GM21515 (cell line): ENCODE measurements at regions not wholly inside any gene's neighbourhood (a gene's known extent, or its start where the extent isn't known, plus 50 kb on each side); places are given as distances from the start of the nearest gene placed in this dataset.

Source experiments
- ATAC-seq: cut with Tn5 transposase; IDR thresholded peaks from one replicate; pipeline ENCODE4 v1.9.1; 2021; ENCODE audit not compliant: unreplicated experiment

DNA sequence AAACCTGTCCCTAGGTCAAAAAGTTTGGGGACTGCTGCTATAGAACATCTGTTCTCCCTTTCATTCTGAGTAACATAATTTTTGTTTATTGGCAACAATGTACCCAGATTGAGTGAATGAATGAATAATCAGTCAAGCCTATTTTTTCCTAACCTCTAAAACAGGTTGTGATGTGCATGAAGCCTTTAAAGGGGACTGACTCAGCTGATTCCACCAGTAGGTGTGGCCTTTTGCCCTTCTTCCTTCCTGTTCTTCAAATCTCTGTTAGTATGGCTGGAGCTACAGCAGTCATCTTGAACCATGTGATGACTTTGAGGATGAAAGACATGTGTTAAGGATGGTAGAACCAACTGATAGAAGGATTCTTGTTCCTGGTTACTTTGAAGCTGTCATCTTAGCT, 476.1 kb downstream of the NUF2 start:
- no peak for ATAC-seq

DNA sequence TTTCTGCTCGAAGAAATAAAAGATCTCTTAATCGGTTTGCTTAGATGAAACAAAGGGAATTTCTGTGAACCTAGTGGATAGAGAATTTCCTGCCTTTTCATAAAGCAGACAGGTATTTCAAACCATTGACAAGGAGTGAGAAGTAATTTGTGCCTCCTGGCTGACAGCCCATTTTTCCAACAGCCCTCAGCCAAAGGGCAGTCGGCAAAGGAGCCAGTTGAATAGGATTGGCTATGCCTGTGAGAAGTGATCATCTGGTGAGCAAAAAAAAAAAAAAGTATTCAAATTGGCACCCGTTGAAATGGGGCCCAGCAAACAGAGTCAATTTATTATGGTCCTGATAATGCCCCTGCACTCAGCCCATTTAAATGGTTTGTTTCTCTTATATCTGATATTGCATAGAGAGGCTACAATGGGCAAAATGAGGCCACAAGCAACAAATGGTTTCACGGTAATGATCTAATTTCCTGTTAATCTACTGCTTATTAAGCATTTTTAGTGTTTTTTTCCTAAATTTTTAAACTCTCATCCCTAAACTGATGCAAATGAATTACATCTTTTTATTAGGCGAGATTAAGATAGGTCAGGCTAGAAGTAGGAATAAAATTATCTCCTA, 477.5 kb downstream of the NUF2 start:
- ATAC-seq = no peak

DNA sequence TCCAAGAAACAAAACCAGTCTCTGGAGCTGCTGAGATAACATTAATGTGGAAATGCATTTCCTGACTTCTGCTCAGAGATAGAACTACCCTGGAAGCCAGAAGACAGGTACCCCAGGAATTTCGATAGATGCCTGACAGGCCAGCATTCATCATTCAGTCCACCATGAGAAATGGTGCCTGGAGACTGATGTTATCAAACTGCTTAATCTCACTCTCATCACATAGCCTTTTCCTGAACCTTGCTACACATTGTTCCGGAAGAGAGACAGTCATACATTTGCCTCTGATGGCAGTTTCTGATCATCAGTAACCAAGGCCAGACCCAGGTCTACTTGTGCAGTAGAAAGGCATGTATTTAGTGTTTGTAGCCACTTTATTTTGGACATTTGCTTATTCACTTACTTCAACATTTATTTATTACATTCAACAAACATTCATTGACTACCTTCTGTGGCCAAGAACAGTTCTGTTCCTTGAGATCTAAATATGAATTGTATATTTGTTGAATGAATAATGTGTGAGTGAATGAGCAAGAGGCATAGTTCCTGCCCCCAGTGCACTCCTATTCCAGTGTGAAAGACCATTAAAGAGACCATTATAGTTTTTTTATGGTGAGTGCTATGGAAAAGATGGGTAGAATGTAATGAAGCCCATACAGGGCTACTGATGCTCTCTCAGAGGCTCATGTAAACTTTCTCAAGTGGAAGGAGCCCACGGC, 485.7 kb downstream of the NUF2 start:
- no peak for ATAC-seq

DNA sequence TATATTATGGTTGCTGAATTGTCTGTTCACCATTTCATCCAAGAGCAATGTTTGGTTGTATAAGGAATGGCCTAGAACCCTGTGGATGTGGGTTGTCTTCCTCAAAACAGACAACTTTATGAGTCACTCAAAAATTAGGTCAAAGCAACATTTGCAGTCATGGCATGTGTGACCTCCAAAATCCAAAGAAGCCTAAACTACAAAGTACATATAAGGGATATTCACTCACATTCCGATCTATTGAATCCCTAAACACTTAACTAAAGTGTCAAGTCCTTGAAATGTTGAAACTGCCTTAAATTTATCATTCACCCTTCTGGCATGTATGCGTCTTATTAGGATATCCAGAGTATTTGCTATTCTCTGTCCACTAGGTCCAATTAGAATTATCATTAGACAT, 491.5 kb downstream of the NUF2 start:
- ATAC-seq = no peak

DNA sequence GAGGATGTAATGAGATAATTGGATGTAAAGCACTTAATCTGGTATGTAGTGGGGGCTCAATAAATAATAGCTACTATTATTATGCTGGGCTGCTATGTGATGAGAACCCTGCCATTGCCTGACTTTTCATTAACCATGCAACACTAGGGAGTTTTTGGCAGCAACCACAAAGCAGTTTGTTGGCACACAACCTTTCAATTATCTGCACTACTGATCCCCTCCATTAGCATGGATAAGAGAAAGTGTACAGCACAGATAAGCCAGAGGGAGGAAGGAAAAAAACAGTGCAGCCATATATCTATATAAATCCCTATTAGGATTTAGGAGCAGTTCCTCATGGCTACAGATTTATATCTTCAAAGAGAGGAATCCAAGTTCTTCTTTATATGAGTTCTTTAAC, 498.5 kb downstream of the NUF2 start:
- ATAC-seq = no peak

DNA sequence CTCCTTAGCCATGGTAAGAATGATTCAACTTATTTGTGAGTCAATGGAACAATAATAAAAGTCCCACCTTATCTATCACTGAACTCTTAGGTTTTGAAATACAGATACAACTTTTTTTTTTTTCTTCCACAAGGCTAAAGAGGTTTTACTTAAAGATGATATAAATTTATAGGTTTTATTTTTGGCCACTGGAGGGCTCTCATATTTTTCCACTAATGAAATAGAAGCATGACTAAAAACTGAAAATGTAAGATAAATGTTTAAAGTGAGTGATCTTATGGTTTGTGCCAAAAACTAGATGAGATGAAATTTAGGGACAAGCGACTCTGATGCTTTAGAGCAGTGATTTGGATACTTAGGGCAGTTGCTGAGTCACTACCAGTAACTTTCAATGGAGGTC, 499.0 kb downstream of the NUF2 start:
- no peak for ATAC-seq

DNA sequence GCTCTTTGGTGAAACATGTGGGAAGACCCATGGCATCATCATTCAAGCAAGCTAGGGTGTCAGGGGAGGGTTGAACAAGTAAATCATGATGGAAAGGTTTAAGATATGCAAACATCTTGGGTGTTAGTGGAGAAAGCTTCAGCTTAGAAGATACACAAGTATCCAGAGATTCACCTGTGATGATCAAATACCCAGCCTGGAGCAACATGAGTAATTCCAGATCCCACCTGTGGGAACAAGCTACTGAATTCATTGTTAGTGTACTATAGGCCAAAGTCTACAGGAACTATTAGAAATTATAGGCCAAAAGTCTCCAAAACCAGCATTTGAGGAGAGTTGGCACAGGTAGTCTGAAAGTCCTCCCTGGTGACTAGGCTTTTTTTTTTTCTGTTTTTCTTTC, 499.9 kb downstream of the NUF2 start:
- no peak for ATAC-seq

DNA sequence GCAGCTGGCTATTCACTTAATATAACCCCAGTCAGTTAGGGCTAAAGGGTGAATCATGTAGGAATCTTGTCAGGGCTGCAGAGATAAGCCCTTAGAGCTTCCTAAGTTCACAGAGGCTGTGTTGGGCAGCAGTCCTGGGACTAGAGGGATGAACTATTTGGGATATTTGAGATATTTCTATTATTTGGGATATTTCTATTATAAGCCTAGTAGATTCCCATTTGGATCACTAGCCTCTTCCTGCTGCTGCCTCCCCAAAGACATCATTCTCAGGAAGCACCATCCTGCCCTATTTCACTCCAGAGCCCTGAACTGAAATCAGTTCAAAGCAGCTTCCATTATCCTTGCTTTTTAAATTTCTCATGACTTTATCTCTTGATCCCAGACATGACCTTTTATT, 501.3 kb downstream of the NUF2 start:
- ATAC-seq = no peak

DNA sequence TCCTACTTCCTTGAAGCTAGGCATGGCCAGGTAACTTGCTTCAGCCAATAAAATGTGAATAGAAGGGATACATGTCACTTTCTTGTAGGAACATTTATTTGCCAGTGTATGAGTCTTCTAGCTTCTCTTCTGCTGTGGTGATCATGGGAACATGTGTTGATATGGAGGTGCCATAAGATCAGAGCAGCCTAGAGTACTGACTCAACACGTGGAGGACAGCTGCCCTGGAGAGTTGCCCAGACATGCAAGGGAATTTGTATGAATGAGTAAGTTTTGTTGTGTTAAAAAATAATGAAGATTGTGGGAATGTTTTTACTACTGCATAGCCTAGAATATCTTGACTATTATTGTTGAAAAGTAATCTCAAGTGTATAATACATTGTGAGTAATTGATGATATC, 502.3 kb downstream of the NUF2 start:
- ATAC-seq = no peak

DNA sequence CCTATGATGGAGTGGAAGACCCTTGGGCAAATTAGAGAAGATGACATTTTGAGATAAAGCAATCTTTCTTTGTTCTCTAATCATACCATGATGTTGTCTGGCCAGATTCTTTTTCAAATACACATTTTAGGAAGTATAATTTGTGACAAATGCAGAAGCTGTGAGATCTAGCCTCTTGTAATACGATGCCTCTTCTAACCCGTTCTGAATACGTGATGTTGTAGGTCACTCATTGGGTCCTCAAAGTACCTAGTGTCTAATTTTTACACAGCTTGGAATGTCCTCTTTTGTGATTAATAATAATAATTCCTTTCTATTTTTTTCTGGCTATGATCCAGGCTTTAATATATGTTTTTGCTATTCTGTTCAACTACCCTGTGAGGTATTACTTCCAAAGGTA, 502.7 kb downstream of the NUF2 start:
- ATAC-seq = no peak

DNA sequence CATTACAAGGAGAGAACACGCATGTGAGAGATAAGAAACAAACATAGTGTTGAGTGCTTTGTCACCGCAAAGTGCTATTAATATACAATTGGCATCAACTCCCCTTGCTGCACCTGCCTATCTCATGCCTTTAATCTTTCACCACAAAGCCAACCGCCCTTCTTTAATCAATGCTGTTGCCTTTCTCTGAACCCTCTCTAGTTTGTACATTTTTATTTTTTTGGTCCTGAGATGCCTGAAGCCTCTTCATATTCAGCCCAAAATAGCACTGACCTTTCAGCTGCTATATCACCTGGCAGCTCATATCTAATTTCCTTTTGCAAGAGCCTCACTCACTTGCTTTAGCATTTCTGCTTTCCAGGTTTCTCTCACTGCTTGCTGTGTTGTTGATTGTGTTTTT, 504.7 kb downstream of the NUF2 start:
- ATAC-seq = no peak

DNA sequence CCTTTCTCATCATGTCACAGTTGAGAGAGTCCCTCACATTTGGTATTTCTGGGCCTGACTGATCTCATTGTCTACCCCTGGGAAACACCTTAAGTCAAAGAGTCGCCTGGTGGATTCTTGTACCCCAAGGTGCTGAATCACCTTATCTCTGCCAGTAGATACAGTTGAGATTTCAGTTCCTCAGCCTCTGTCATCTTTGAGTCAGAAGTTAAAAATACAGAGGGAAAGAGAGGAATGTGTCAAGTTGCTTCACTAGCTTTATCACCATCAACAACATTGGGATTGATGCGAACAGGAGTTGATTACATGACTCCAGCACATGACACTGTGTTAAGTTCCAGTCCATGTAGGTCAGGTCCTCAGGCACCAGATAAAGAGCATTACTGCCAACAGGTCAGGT, 513.0 kb downstream of the NUF2 start:
- ATAC-seq = no peak

DNA sequence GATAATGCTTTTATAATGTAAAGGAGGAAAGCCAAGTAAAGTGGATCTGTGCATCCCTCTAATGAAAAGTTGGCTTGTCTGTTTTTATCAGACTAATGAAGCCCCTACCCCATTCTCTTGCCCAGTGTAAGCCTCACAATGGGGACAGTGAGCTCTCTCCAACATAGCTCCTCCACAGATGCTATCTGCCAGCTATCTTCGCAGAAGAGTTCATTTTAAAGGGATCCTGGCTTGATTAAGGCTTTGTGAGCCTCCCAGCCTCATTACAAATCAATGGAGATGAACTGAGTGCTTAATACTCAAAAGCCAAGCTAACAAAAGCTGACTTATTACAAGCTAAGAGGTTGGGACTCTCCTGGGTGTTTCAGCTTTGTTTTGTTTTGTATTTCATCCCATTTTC, 514.7 kb downstream of the NUF2 start:
- no peak for ATAC-seq

DNA sequence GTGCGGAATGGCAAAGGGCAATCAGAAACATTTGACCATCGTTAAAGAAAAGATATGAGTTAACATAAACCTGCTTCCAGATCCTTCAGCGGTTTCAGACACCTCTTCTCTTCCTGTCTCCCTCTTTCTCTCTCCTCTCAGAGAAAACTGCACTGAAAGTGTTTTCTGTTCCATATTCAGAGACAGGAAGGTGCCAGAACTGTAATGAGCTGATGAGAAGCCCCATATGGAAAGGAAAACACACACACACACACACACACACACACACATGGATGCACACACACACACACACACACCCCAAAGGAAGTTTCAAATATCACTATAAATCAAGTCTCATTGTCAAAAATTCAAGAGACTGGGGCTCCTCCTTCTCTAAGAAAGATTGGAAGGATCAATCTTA, 515.5 kb downstream of the NUF2 start:
- ATAC-seq = no peak

DNA sequence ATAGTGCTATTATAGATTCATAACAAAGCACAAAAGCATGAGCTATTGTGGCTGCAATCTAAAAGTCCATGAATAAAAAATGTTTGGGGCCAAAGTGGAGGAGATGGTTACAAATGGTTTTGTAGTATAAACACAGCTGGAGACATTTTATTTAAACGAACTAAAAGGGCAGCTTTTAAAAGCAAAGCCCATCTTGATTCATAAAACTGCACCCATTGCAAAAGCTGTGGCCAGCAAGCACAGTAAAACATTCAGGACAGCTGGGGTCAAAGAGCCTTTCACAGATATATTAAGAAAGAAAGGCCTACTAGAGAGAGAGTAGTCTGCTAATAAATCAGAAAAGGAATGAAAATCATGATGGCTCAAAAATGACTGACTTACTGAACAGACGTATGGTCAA, 520.8 kb downstream of the NUF2 start:
- ATAC-seq = no peak

DNA sequence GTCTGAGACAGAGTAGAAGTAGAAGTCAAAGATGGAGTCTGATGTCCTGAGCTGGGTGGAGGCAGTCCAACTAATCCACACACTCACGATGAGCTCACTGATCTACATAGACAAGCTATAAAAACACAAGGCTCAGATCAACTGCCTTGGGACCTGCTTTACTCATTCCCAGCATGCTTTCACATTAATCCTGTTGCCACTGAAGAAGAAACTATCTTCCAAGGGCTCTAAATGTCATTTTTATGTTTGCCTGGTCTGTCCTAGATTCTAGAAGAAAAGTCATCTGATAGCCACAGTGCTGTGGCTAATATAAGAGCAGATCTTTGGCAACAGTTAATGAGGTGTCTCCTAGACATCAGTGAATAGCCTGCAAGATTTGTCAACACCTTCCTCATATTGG, 522.7 kb downstream of the NUF2 start:
- ATAC-seq = no peak

DNA sequence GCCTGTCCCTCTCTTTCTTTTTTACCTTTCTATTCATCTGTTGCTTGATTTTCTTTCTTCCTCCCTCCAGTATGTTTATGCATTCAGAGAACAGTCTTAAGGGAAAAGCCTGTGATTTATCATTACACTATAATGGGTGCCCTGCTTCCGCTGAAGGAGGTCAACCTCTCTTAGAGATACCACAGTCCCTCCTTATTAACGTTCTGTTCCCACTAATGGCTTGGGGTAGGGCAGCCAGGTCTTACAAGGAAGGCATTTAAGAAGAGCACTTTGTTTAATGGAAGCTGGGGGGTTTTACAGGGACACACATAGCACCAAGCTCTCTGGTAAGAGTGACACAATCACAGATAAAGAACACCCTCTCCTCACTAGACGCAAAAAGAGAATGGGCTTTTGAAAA, 523.5 kb downstream of the NUF2 start:
- ATAC-seq = no peak

DNA sequence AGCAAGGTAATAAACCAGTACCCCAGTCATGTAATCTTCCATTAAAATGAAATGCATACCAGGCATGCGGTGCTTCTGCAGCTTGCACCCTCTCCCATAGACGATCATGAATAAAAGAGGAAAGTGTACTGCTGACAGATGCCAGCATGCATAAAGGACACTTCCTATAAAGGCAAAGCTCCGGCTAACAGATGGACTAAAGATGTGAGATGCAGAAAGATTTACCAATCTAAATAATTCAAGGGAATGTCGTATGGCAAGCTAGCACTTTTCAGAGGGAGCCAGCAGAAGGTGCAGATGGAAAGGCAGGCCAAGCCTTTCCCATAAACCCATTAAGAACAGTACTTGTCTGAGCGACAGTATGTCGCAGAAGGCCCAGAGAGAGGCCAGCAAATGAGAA, 542.0 kb downstream of the NUF2 start:
- no peak for ATAC-seq

DNA sequence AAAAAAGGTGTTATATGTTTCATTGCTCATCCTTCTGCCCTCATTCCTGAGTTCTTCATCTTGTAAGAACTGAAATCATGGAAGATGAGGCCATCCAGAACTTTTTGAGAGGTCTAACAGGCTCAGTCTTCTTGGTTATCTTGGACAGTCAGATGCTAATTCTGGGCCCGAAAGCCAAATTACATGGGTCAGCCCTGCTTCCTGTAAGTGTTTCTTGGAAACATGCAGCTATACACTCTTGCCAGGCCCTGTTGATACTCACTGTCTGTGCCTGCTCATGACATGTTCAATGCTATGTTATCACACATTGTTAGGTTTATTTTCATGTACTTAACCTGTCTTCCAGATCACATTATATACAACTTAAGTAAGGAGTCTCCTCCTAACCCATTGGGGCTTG, 542.5 kb downstream of the NUF2 start:
- no peak for ATAC-seq

DNA sequence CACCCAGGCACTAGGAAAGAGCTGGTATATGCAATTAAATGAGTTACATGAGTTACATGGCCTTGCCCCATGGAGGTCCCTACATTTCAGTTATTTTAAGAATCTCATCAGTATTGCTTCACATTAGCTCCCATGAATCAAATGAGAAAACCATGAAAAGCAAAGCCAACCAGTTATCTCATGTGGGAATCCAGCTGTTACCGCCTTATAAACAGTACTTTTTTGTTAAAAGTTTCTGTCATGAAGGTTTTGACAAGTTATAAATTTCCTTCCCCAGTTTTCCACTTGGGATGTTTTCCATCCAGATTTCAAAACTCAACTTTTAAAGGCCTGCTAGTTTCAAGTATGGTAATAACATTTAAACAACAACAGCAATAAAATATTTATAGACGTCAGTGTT, 544.8 kb downstream of the NUF2 start:
- ATAC-seq = no peak

DNA sequence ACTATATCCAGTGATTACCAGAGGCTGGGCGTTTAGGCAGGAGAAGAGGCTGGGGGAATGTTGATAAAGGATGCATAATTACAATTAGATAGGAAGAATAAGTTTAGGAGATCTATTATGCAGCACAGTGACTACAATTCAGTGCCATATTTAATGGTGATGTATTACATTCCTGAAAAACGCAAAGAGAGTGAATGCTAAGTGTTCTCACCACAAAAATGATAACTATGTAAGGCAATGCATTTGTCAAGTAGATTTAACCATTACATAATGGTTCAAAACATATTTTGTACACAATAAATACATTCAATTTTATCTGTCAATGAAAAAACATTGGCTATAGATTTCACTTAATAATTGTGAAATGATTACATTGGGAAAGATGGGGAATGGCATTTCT, 548.9 kb downstream of the NUF2 start:
- no peak for ATAC-seq

DNA sequence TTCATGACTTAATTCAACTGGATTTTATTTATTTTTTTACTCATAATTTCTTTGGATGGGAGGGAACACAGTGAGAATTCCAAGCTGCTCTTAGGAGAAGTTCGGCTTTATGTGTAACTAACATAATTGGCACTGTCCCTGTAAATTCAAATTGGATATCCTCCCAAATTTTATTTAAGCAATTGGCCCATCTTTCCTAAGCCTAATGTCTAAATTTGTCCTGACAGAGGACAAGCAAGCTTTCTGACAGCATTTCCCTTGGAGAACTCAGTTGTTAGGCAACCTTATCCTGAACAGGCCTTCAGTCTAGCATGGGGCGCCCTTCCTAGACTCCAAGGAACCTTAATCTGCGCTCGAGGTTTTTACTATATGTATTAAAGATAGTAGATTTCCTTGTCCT, 550.3 kb downstream of the NUF2 start:
- no peak for ATAC-seq

DNA sequence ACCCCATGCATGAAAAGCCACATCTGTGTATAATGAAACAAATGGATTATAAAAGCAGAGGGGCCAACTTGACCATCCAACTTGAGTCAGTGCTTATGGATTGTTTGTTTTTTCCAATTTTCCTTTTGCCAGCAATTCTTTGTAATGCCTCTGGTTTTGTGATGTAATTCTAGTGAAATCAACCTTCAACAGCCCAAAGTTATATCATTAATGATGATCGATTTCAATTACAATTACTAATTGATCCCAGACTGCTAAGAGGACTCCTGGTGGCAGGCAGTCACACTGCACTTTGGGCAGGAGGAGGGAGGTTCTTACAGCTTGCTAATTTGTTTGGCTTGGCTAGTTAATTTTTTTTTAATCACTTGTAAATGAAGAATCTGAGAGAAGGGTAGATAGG, 552.3 kb downstream of the NUF2 start:
- ATAC-seq = no peak
